GM12892 (cell line): ENCODE measurements at regions not wholly inside any gene's neighbourhood (a gene's known extent, or its start where the extent isn't known, plus 50 kb on each side); places are given as distances from the start of the nearest gene placed in this dataset.

ENCODE experiments used
- POLR2A ChIP-seq: IDR thresholded peaks from 2 replicates; pipeline ENCODE4 v1.6.1; 2011; ENCODE audit warnings: low read depth, low read length, control low read depth
- POLR2AphosphoS5 ChIP-seq: IDR thresholded peaks from 2 replicates; pipeline ENCODE4 v1.6.1; 2011; ENCODE audit warnings: low read depth, low read length, control low read depth

GRCh38 chr2:118738106-118738505 lies 109.3 kb downstream of the EN1 start:
- TF ChIP-seq POLR2AphosphoS5: no peak
- no peak for TF ChIP-seq POLR2A
